GM10248 (cell line): ENCODE measurements at regions not wholly inside any gene's neighbourhood (a gene's known extent, or its start where the extent isn't known, plus 50 kb on each side); places are given as distances from the start of the nearest gene placed in this dataset.

Experiments used
- CTCF ChIA-PET: fragments of 300-600 bp; sonication (Branson Sonifier 250); formaldehyde crosslinking; extraction: SDS; loops from one replicate; lab custom pipeline; 2021; ENCODE audit warnings: antibody characterized with exemption; lab: Yijun Ruan, JAX
- POLR2A ChIA-PET: fragments of 350-650 bp; sonication (Branson Sonifier 250); formaldehyde crosslinking; extraction: SDS; loops from one replicate; lab custom pipeline; 2020; ENCODE audit warnings: antibody characterized with exemption; lab: Yijun Ruan, JAX
- DNase-seq: peaks from one replicate; pipeline ENCODE4 v3.0.0; 2012; ENCODE audit errors: extremely low spot score
- CTCF ChIP-seq: IDR thresholded peaks from 2 replicates; pipeline ENCODE4 v1.5.1; 2012; ENCODE audit warnings: mild to moderate bottlenecking, low read depth; ENCODE audit errors: extremely low read depth, missing control alignments, control extremely low read depth

- CTCF ChIA-PET, result no interaction called here
- DNase-seq, result no peak
- TF ChIP-seq CTCF, result no peak
- POLR2A ChIA-PET, result no interaction called here
Observed at GRCh38 chr3:139751789-139752188, 74.0 kb upstream of the NMNAT3 start.

- no peak for DNase-seq
- TF ChIP-seq CTCF, result no peak
- POLR2A ChIA-PET, result no interaction called here
- CTCF ChIA-PET, result interaction anchor here (1.3 kb wide), 1 partner anchor 52 kb away, joined by 3 read pairs; no protein-coding TSS in a partner anchor
Observed at GRCh38 chr3:139746481-139746880, 68.7 kb upstream of the NMNAT3 start.

- ChIA-PET POLR2A (no interaction called here), CTCF (interaction anchor here (1.3 kb wide), 1 partner anchor 52 kb away, joined by 3 read pairs; no protein-coding TSS in a partner anchor)
- no peak for DNase-seq
- TF ChIP-seq CTCF, result no peak
Observed at GRCh38 chr3:139745831-139746230, 68.1 kb upstream of the NMNAT3 start.

GRCh38 chr3:139738697-139739096 is 60.9 kb upstream of the NMNAT3 start:
- TF ChIP-seq CTCF, result no peak
- CTCF ChIA-PET, result no interaction called here
- POLR2A ChIA-PET, result no interaction called here
- DNase-seq, result no peak

- CTCF ChIA-PET, result interaction anchor here (1.4 kb wide), 1 partner anchor 9 kb away, joined by 4 read pairs; no protein-coding TSS in a partner anchor
- DNase-seq, result no peak
- TF ChIP-seq CTCF, result no peak
- POLR2A ChIA-PET, result no interaction called here
Observed at GRCh38 chr3:139737682-139738361, 60.0 kb upstream of the NMNAT3 start.

- DNase-seq, result no peak
- TF ChIP-seq CTCF, result no peak
- ChIA-PET CTCF (interaction anchor here (0.9 kb wide), 1 partner anchor 23 kb away, joined by 3 read pairs; no protein-coding TSS in a partner anchor), POLR2A (no interaction called here)
Observed at GRCh38 chr3:139735191-139735590, 57.4 kb upstream of the NMNAT3 start.
